ENCODE measurements at regions not wholly inside any gene's neighbourhood (a gene's known extent, or its start where the extent isn't known, plus 50 kb on each side); places are given as distances from the start of the nearest gene placed in this dataset.

DNA sequence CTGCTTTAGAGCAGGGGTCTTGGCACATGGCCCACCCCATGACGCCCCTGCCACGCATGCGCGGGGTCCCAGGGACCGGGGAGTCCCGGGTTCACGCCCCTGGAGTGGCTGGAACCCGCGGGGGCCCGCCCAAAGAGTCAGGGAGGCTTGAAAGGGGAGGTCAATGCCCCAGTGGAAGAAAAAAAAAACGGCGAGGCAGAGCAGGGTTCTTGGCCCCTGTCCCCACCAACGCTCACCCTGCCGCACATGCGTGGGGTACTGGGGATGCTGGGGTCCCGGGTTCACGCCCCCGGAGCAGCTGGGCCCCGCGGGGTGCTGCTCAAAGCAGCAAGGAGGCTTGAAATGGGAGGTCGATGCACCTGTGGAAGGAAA, 319.1 kb downstream of the ALG10 start:
- no peak for DNase-seq (ENCODE audit: low read depth)
- H3K4me3 ChIP-seq (ENCODE audit: low read depth, low read length): no peak overlapping the region
- no peak for TF ChIP-seq POLR2A (IDR thresholded peaks at IDR 0.05; ENCODE audit: extremely low read depth, insufficient read length)
- TF ChIP-seq, protein P1, sequence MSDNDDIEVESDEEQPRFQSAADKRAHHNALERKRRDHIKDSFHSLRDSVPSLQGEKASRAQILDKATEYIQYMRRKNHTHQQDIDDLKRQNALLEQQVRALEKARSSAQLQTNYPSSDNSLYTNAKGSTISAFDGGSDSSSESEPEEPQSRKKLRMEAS (IDR thresholded peaks at IDR 0.05; ENCODE audit: low read depth, low read length): no peak
- TF ChIP-seq MYC (IDR thresholded peaks at IDR 0.05; ENCODE audit: low read depth, low read length): no peak
- TF ChIP-seq, protein P2, sequence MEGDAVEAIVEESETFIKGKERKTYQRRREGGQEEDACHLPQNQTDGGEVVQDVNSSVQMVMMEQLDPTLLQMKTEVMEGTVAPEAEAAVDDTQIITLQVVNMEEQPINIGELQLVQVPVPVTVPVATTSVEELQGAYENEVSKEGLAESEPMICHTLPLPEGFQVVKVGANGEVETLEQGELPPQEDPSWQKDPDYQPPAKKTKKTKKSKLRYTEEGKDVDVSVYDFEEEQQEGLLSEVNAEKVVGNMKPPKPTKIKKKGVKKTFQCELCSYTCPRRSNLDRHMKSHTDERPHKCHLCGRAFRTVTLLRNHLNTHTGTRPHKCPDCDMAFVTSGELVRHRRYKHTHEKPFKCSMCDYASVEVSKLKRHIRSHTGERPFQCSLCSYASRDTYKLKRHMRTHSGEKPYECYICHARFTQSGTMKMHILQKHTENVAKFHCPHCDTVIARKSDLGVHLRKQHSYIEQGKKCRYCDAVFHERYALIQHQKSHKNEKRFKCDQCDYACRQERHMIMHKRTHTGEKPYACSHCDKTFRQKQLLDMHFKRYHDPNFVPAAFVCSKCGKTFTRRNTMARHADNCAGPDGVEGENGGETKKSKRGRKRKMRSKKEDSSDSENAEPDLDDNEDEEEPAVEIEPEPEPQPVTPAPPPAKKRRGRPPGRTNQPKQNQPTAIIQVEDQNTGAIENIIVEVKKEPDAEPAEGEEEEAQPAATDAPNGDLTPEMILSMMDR (IDR thresholded peaks at IDR 0.05; ENCODE audit: low read depth, low read length): no peak

DNA sequence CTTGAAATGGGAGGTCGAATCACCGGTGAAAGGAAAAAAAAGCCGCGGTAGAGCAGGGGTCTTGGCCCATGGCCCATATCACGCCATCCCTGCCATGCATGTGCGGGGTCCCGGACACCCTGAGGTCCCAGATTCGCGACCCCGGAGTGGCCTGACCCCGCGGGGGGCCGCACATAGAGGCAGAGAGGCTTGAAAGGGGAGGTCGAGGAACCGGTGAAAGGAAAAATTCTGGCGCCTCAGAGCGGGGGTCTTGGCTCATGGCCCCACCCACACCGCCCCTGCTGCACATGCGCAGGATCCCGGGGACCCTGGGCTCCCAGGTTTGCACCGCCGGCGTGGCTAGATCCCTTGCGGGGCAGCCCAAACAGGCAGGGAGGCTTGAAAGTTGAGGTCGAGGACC, 319.8 kb downstream of the ALG10 start:
- no peak for DNase-seq (ENCODE audit: low read depth)
- TF ChIP-seq POLR2A (IDR thresholded peaks at IDR 0.05; ENCODE audit: extremely low read depth, insufficient read length): no peak
- no peak overlapping the region for H3K4me3 ChIP-seq (ENCODE audit: low read depth, low read length)

DNA sequence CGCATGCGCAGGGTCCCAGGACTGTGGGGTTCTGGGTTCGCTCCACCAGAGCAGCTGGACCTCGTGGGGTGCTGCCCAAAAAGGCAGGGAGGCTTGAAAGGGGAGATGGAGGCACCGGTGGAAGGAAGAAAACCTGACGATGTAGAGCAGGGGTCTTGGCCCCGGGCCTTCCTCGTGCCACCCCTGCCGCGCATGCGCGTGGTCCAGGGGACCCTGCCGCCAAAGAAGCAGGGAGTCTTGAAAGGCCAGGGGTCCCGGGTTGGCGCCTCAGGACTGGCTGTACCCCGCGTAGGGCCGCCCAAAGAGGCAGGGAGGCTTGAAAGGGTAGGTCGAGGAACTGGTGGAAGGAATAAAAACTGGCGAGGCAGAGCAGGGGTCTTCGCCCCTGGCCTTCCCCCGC, 321.0 kb downstream of the ALG10 start:
- TF ChIP-seq, protein P2 (IDR thresholded peaks at IDR 0.05; ENCODE audit: low read depth, low read length): no peak
- TF ChIP-seq POLR2A (IDR thresholded peaks at IDR 0.05; ENCODE audit: extremely low read depth, insufficient read length) (no peak), MYC (IDR thresholded peaks at IDR 0.05; ENCODE audit: low read depth, low read length) (no peak)
- TF ChIP-seq, protein P1 (IDR thresholded peaks at IDR 0.05; ENCODE audit: low read depth, low read length): no peak
- H3K4me3 ChIP-seq (ENCODE audit: low read depth, low read length): no peak overlapping the region
- no peak for DNase-seq (ENCODE audit: low read depth)

DNA sequence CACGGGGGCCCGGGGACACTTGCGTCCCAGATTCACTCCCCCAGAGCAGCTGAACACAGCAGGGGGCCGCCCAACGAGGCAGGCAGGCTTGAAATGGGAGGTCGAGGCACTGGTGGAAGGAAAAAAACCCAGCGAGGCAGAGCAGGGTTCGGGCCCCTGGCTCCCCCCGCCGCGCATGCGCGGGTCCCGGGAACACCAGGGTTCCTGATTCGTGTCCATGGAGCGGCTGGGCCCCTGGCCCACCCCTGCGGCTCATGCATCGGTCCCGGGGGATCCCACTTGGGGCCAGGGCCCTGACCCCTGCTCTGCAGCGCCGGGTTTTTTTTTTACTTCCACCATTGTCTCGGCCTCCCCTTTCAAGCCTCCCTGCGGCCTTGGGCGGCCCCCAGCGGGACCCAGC, 321.5 kb downstream of the ALG10 start:
- no peak overlapping the region for H3K4me3 ChIP-seq (ENCODE audit: low read depth, low read length)
- TF ChIP-seq, protein P2 (IDR thresholded peaks at IDR 0.05; ENCODE audit: low read depth, low read length): no peak
- TF ChIP-seq, protein P1 (IDR thresholded peaks at IDR 0.05; ENCODE audit: low read depth, low read length): no peak
- TF ChIP-seq MYC (IDR thresholded peaks at IDR 0.05; ENCODE audit: low read depth, low read length) (no peak), POLR2A (IDR thresholded peaks at IDR 0.05; ENCODE audit: extremely low read depth, insufficient read length) (no peak)
- no peak for DNase-seq (ENCODE audit: low read depth)

DNA sequence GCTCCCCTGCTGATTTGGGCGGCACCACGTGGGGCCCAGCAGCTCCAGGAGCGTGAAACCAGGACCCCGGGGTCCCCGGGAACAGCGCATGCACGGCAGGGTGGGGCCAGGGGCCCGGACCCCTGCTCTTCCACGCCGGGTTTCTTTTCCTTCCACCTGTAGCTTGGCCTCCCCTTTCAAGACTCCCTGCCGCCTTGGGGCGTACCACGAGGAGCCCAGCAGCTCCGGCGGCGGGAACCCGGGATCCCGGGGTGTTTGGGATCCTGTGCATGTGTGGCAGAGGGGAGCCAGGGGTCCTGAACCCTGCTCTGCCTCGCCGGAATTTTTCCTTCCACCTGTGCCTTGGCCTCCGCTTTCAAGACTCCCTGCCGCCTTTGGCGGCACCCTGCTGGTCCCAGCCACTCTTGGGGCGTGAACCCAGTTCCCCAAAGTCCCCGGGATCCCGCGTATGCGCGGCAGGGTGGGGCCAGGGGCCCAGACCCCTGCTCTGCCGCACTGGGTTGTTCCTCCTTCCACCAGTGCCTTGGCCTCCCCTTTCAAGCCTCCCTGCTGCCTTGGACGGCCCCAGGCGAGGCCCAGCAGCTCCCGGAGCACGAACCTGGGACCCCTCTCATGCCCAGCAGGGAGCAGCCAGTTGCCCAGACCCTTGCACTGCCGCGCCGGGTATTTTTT, 322.7 kb downstream of the ALG10 start:
- no peak overlapping the region for H3K4me3 ChIP-seq (ENCODE audit: low read depth, low read length)
- DNase-seq (ENCODE audit: low read depth): no peak
- no peak for TF ChIP-seq MYC (IDR thresholded peaks at IDR 0.05; ENCODE audit: low read depth, low read length)
- TF ChIP-seq, protein P2 (IDR thresholded peaks at IDR 0.05; ENCODE audit: low read depth, low read length): no peak
- TF ChIP-seq, protein P1 (IDR thresholded peaks at IDR 0.05; ENCODE audit: low read depth, low read length): no peak
- TF ChIP-seq POLR2A (IDR thresholded peaks at IDR 0.05; ENCODE audit: extremely low read depth, insufficient read length): no peak

DNA sequence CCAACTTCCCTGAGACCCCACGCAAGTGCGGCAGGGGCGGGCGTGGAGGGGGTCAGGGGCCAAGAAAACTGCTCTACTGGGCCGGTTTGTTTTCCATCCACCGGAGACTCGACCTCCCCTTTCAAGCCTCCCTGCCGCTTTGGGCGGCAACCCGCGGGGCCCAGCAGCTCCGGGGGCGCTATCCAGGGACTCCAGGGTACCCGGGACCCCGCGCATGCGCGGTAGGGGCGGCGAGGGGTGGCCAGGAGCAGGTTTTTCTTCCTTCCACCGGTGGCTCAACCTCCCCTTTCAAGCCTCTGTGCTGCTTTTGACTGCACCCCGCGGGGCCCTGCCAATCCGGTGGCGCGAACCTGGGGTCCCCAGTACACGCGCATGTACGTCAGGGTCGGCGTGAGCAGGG, 323.5 kb downstream of the ALG10 start:
- no peak for DNase-seq (ENCODE audit: low read depth)

More for the DNA sequence above, 323.5 kb downstream of the ALG10 start:
- no peak for TF ChIP-seq MYC (IDR thresholded peaks at IDR 0.05; ENCODE audit: low read depth, low read length)
- TF ChIP-seq, protein P1 (IDR thresholded peaks at IDR 0.05; ENCODE audit: low read depth, low read length): no peak
- TF ChIP-seq, protein P2 (IDR thresholded peaks at IDR 0.05; ENCODE audit: low read depth, low read length): no peak
- no peak for TF ChIP-seq POLR2A (IDR thresholded peaks at IDR 0.05; ENCODE audit: extremely low read depth, insufficient read length)
- H3K4me3 ChIP-seq (ENCODE audit: low read depth, low read length): no peak overlapping the region
